ENCODE measurements at regions not wholly inside any gene's neighbourhood (a gene's known extent, or its start where the extent isn't known, plus 50 kb on each side); places are given as distances from the start of the nearest gene placed in this dataset.

DNA sequence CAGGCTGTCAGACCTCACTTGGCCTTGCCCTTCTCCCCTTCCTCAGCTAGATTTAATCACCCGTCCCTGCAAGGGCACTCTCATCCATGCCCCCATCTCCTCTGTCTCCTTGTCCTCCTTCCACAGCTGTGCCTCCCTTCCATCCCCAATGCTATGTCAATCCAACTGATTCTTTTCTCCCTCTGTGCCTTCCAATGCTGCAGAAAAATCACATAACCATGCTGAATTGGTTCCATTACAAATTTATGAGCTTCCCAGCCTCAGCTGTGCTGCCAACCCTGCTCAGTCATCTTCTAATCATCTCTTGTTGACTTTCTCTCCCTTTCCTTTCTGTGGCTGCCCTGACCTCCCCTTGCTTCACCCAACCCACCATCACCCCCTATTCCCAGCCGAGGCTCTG, 56.3 kb upstream of the PIRT start:
- no peak overlapping the region for H3K9ac ChIP-seq (ENCODE audit: low read depth in 2 of 2, low read length in 2 of 2)
- no peaks in the 10 kb centered on the region for H3K36me3 ChIP-seq
- H3K4me3 ChIP-seq: no peak overlapping the region
- H3K4me1 ChIP-seq: no peaks in the 10 kb centered on the region
- no peak for DNase-seq
- intact Hi-C loops (cut with DNase I): no loop called here
- H3K27ac ChIP-seq: no peak overlapping the region
- no peaks in the 10 kb centered on the region for H3K27me3 ChIP-seq
- TF ChIP-seq, protein P1, sequence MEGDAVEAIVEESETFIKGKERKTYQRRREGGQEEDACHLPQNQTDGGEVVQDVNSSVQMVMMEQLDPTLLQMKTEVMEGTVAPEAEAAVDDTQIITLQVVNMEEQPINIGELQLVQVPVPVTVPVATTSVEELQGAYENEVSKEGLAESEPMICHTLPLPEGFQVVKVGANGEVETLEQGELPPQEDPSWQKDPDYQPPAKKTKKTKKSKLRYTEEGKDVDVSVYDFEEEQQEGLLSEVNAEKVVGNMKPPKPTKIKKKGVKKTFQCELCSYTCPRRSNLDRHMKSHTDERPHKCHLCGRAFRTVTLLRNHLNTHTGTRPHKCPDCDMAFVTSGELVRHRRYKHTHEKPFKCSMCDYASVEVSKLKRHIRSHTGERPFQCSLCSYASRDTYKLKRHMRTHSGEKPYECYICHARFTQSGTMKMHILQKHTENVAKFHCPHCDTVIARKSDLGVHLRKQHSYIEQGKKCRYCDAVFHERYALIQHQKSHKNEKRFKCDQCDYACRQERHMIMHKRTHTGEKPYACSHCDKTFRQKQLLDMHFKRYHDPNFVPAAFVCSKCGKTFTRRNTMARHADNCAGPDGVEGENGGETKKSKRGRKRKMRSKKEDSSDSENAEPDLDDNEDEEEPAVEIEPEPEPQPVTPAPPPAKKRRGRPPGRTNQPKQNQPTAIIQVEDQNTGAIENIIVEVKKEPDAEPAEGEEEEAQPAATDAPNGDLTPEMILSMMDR (IDR thresholded peaks at IDR 0.05): no peak
- no peaks in the 10 kb centered on the region for H3K9me3 ChIP-seq

DNA sequence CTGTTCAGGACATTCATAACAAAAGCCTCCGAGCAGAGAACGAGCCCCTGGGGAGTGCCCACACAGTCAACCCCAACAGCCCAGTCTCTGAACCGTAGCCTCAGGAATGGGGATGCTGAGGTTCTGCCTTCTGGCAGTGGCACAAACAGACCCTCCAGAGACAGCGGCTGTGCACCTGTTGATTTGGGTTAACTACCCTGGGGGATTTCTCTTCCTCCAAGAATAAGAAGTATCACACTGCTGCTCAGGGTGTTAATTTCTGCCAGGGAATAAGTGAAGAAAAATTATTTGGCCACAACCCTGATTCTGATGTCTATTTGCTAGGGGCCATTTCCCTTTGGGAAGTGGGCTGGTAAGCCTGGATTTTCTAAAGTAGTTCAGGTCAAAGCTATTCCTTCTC, 51.0 kb upstream of the PIRT start:
- no peak overlapping the region for H3K9ac ChIP-seq (ENCODE audit: low read depth in 2 of 2, low read length in 2 of 2)
- no peak overlapping the region for H3K27ac ChIP-seq
- intact Hi-C loops (cut with DNase I): no loop called here
- no peaks in the 10 kb centered on the region for H3K4me1 ChIP-seq
- no peak for DNase-seq
- H3K4me3 ChIP-seq: no peak overlapping the region
- H3K27me3 ChIP-seq: no peaks in the 10 kb centered on the region
- TF ChIP-seq, protein P1 (IDR thresholded peaks at IDR 0.05): no peak
- no peaks in the 10 kb centered on the region for H3K36me3 ChIP-seq
- no peaks in the 10 kb centered on the region for H3K9me3 ChIP-seq

All from colonic mucosa (tissue), 4 donors.